ENCODE measurements at regions not wholly inside any gene's neighbourhood (a gene's known extent, or its start where the extent isn't known, plus 50 kb on each side); places are given as distances from the start of the nearest gene placed in this dataset.

DNA sequence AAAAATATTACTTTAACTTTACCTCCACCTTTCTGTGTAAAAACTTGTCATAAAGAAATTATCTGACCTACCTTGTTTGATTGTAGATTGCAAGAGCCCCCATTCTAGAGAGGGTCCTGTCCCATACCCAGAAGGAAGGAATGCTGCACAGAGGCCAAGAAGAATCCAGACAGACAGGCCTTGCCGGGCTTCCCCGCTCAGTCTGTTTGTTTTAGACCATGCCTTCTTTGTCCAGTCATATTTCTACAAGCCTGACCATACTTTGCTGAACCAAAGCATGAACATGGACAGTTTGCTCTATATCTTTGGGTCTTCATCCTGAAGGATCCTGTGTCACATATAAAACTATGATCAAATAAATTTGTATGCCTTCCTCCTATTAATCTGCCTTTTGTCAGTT lies 95.8 kb upstream of the MYCBP2 start:
- ChIA-PET RAD21 (ENCODE audit: low non-redundant PET in 1 of 2, low total read pairs in 2 of 2, uncharacterized antibody in 2 of 2, unreplicated experiment in 2 of 2) (no interaction called here), CTCF (no interaction called here), POLR2A (no interaction called here)
- Histone ChIP-seq H3K4me1 (ENCODE audit: control insufficient read depth in 1 of 2, insufficient read depth in 2 of 2, low read length in 2 of 2) (no peaks in the 10 kb centered on the region), H2AFZ (ENCODE audit: low read depth, low read length, poor library complexity, severe bottlenecking) (no peak overlapping the region), H4K20me1 (ENCODE audit: insufficient read depth) (no peaks in the 10 kb centered on the region), H3K9ac (ENCODE audit: low read length) (no peak overlapping the region), H3K36me3 (ENCODE audit: control insufficient read depth in 1 of 2, insufficient read depth in 2 of 2, low read length in 2 of 2) (no peaks in the 10 kb centered on the region), H3K9me3 (ENCODE audit: control insufficient read depth in 1 of 2, insufficient read depth in 1 of 2, low read depth in 1 of 2, low read length in 2 of 2) (no peaks in the 10 kb centered on the region), H3K27ac (ENCODE audit: low read depth, low read length) (no peak overlapping the region), H3K4me3 (replicated peaks in 1 of 2; ENCODE audit: low read depth in 1 of 2, low read length in 2 of 2) (no peak overlapping the region), H3K4me2 (ENCODE audit: low read length) (no peak overlapping the region), H3K27me3 (ENCODE audit: insufficient read depth, low read length) (peaks cover 6% of the 10 kb centered on the region), H3K79me2 (ENCODE audit: insufficient read depth, low read length) (no peaks in the 10 kb centered on the region), H3K9me2 (ENCODE audit: insufficient read depth) (no peaks in the 10 kb centered on the region)
- TF ChIP-seq EZH2 (IDR thresholded peaks at IDR 0.05) = no peak
- DNase-seq (ENCODE audit: low read depth, low spot score) = no peak
- BruUV-seq (replicated peaks) = no TSS peak
- no peak for ATAC-seq
- intact Hi-C loops (cut with micrococcal nuclease) = no loop called here

- TF ChIP-seq MAX (IDR thresholded peaks at IDR 0.05) (no peak), ZNF274 (IDR thresholded peaks at IDR 0.05; ENCODE audit: low read depth, low read length) (no peak), JUND (IDR thresholded peaks at IDR 0.05) (no peak), TCF7L2 (IDR thresholded peaks at IDR 0.05; ENCODE audit: borderline replicate concordance, extremely low read depth, insufficient read depth, insufficient read length) (no peak), ZFX (IDR thresholded peaks at IDR 0.05) (no peak), FOSL1 (IDR thresholded peaks at IDR 0.05; ENCODE audit: low read depth) (no peak)
- Histone ChIP-seq H3K27ac (ENCODE audit: low read depth, low read length) (no peak overlapping the region), H3K4me1 (ENCODE audit: control insufficient read depth in 1 of 2, insufficient read depth in 2 of 2, low read length in 2 of 2) (no peaks in the 10 kb centered on the region), H3K36me3 (ENCODE audit: control insufficient read depth in 1 of 2, insufficient read depth in 2 of 2, low read length in 2 of 2) (no peaks in the 10 kb centered on the region), H2AFZ (ENCODE audit: low read depth, low read length, poor library complexity, severe bottlenecking) (no peak overlapping the region), H3K9me3 (ENCODE audit: control insufficient read depth in 1 of 2, insufficient read depth in 1 of 2, low read depth in 1 of 2, low read length in 2 of 2) (no peaks in the 10 kb centered on the region), H3K79me2 (ENCODE audit: insufficient read depth, low read length) (no peaks in the 10 kb centered on the region), H3K9ac (ENCODE audit: low read length) (no peak overlapping the region), H3K4me3 (replicated peaks in 1 of 2; ENCODE audit: low read depth in 1 of 2, low read length in 2 of 2) (no peak overlapping the region), H3K9me2 (ENCODE audit: insufficient read depth) (no peaks in the 10 kb centered on the region), H4K20me1 (ENCODE audit: insufficient read depth) (no peaks in the 10 kb centered on the region), H3K4me2 (ENCODE audit: low read length) (no peak overlapping the region), H3K27me3 (ENCODE audit: insufficient read depth, low read length) (peaks cover 6% of the 10 kb centered on the region)
- ChIA-PET POLR2A (no interaction called here), CTCF (no interaction called here), RAD21 (ENCODE audit: low non-redundant PET in 1 of 2, low total read pairs in 2 of 2, uncharacterized antibody in 2 of 2, unreplicated experiment in 2 of 2) (no interaction called here)
- DNase-seq (ENCODE audit: low read depth, low spot score) (no peak), ATAC-seq (no peak)
- intact Hi-C loops (cut with micrococcal nuclease) = no loop called here
- BruUV-seq (replicated peaks) = no TSS peak
Measured at GRCh38 chr13:77417897-77418296, 91.0 kb upstream of the MYCBP2 start.
